ENCODE measurements at regions not wholly inside any gene's neighbourhood (a gene's known extent, or its start where the extent isn't known, plus 50 kb on each side); places are given as distances from the start of the nearest gene placed in this dataset.

DNA sequence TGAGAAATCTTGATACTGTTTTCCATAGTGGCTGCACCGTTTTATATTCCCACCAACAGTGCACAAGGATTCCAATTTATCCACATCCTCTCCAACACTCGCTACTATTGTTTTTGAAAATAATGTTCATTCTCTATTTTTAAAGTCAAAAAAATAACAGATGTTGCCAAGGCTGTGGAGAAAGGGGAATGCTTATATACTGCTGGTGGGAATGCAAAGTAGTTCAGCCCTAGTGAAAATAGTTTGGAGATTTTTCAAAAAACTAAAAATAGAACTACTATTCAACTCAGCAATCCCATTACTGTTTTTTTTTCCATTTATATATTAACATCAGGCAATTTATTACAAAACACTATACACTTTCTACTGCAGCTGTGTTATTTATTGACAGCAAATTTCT, 208.7 kb downstream of the CBLL2 start:
- ATAC-seq = no peak
- no peak for TF ChIP-seq CSDC2 (CRISPR knock-in tag; IDR thresholded peaks at IDR 0.05)
- TF ChIP-seq, protein P1, sequence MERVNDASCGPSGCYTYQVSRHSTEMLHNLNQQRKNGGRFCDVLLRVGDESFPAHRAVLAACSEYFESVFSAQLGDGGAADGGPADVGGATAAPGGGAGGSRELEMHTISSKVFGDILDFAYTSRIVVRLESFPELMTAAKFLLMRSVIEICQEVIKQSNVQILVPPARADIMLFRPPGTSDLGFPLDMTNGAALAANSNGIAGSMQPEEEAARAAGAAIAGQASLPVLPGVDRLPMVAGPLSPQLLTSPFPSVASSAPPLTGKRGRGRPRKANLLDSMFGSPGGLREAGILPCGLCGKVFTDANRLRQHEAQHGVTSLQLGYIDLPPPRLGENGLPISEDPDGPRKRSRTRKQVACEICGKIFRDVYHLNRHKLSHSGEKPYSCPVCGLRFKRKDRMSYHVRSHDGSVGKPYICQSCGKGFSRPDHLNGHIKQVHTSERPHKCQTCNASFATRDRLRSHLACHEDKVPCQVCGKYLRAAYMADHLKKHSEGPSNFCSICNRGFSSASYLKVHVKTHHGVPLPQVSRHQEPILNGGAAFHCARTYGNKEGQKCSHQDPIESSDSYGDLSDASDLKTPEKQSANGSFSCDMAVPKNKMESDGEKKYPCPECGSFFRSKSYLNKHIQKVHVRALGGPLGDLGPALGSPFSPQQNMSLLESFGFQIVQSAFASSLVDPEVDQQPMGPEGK (CRISPR knock-in tag; IDR thresholded peaks at IDR 0.05; ENCODE audit: borderline replicate concordance) = no peak
- no peak for TF ChIP-seq GLIS3 (CRISPR knock-in tag; IDR thresholded peaks at IDR 0.05)
- no peak for TF ChIP-seq ZNF8 (CRISPR knock-in tag; IDR thresholded peaks at IDR 0.05)
- TF ChIP-seq TOX (CRISPR knock-in tag; IDR thresholded peaks at IDR 0.05; ENCODE audit: borderline replicate concordance) = no peak
- TF ChIP-seq RARB (CRISPR knock-in tag; IDR thresholded peaks at IDR 0.05) = no peak
- TF ChIP-seq ISL1 (CRISPR knock-in tag; IDR thresholded peaks at IDR 0.05) = no peak
- no peak for TF ChIP-seq SNAI2 (CRISPR knock-in tag; IDR thresholded peaks at IDR 0.05)
- TF ChIP-seq ZFP30 (CRISPR knock-in tag; IDR thresholded peaks at IDR 0.05) = no peak
- no peak for TF ChIP-seq ZFP3 (CRISPR knock-in tag; IDR thresholded peaks at IDR 0.05)
- TF ChIP-seq ZC3H10 (CRISPR knock-in tag; IDR thresholded peaks at IDR 0.05) = no peak
- no peak for TF ChIP-seq OSR1 (CRISPR knock-in tag; IDR thresholded peaks at IDR 0.05)
- TF ChIP-seq, protein P2, sequence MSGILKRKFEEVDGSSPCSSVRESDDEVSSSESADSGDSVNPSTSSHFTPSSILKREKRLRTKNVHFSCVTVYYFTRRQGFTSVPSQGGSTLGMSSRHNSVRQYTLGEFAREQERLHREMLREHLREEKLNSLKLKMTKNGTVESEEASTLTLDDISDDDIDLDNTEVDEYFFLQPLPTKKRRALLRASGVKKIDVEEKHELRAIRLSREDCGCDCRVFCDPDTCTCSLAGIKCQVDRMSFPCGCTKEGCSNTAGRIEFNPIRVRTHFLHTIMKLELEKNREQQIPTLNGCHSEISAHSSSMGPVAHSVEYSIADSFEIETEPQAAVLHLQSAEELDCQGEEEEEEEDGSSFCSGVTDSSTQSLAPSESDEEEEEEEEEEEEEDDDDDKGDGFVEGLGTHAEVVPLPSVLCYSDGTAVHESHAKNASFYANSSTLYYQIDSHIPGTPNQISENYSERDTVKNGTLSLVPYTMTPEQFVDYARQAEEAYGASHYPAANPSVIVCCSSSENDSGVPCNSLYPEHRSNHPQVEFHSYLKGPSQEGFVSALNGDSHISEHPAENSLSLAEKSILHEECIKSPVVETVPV (CRISPR knock-in tag; IDR thresholded peaks at IDR 0.05) = no peak
- no peak for TF ChIP-seq ZNF70 (CRISPR knock-in tag; IDR thresholded peaks at IDR 0.05)

DNA sequence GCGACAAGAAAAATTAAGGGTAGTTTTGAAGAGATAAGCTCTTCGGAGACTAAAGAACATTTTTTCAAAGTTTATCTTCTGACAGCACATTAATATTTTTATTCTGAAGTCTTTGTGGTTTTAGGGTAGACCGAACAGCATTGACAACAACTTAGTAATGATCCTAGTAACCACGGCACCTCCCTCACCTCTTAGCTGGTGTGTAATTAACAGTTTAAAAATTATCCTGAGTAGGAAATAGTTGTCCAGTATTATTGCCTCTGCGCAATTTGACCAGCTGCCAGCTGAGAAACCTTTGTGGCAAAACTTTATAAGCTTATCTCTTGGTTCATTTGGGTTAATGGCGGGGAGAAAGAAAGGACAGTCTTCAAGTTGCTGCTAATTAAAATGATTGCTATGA, 213.6 kb downstream of the CBLL2 start:
- no peak for ATAC-seq
- TF ChIP-seq ZNF70 (CRISPR knock-in tag; IDR thresholded peaks at IDR 0.05) = no peak
- TF ChIP-seq, protein P3, sequence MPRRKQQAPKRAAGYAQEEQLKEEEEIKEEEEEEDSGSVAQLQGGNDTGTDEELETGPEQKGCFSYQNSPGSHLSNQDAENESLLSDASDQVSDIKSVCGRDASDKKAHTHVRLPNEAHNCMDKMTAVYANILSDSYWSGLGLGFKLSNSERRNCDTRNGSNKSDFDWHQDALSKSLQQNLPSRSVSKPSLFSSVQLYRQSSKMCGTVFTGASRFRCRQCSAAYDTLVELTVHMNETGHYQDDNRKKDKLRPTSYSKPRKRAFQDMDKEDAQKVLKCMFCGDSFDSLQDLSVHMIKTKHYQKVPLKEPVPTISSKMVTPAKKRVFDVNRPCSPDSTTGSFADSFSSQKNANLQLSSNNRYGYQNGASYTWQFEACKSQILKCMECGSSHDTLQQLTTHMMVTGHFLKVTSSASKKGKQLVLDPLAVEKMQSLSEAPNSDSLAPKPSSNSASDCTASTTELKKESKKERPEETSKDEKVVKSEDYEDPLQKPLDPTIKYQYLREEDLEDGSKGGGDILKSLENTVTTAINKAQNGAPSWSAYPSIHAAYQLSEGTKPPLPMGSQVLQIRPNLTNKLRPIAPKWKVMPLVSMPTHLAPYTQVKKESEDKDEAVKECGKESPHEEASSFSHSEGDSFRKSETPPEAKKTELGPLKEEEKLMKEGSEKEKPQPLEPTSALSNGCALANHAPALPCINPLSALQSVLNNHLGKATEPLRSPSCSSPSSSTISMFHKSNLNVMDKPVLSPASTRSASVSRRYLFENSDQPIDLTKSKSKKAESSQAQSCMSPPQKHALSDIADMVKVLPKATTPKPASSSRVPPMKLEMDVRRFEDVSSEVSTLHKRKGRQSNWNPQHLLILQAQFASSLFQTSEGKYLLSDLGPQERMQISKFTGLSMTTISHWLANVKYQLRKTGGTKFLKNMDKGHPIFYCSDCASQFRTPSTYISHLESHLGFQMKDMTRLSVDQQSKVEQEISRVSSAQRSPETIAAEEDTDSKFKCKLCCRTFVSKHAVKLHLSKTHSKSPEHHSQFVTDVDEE (CRISPR knock-in tag; IDR thresholded peaks at IDR 0.05) = no peak
- TF ChIP-seq BACH2 (CRISPR knock-in tag; IDR thresholded peaks at IDR 0.05; ENCODE audit: borderline replicate concordance) = no peak
- no peak for TF ChIP-seq ZFP30 (CRISPR knock-in tag; IDR thresholded peaks at IDR 0.05)
- TF ChIP-seq RARB (CRISPR knock-in tag; IDR thresholded peaks at IDR 0.05) = no peak

DNA sequence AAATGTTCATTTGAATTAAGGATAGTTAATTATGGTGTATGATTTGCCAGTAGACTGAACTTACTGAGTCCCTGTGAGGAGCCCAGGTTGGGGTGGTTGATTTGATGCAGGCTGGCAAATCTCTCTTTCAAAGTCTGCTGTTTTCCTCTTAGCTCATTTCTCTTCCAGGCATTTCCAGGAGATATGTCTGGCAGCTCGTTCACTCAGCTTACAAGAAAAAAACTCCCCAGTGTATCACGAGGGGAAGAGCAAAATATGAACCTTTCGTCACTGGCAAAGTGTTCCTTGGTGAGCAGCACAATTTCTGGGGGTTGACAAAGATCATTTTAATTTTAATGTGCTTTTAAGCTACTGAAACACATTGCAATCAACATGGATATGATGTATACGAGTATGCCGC, 244.2 kb downstream of the CBLL2 start:
- TF ChIP-seq RARB (CRISPR knock-in tag; IDR thresholded peaks at IDR 0.05) (no peak), ZNF70 (CRISPR knock-in tag; IDR thresholded peaks at IDR 0.05) (no peak), BACH2 (CRISPR knock-in tag; IDR thresholded peaks at IDR 0.05; ENCODE audit: borderline replicate concordance) (no peak), PPARA (CRISPR knock-in tag; IDR thresholded peaks at IDR 0.05; ENCODE audit: borderline replicate concordance) (no peak), OSR1 (CRISPR knock-in tag; IDR thresholded peaks at IDR 0.05) (no peak), ZNF565 (CRISPR knock-in tag; conservative IDR thresholded peaks at IDR 0.05; ENCODE audit: low read depth) (no peak)
- no peak for ATAC-seq

DNA sequence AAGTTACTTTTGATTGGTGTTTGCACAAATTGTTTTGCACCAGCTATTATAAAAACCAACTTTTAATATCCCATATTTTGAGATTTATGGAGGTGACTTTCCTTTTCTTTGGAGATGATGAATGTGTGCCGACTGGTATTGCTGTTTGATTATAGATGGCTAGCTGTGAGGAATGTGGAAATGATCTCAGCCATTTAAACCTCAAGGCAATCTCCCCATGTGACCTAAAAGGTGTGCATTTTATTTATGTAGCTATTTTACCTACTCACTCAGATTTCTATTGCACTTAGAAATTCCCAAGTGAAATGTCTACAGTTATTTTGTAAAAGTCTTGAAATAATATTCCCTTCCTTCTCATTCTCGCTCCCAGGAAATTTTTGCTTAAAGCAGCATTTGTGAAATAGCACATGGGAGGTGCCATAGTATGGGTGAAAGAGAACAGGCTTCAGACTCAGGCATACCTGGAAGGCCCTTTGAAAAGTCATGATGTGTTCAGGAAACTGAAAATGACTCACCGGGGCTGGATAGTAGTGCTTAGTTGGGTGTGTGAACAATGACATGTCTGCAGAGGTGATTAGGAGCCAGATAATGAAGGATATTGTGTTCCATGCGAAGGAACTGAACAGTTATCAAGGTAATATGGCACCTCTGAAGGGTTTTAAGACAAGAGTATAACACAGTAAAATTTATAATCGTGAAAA, 247.6 kb downstream of the CBLL2 start:
- no peak for ATAC-seq
- TF ChIP-seq, protein P4, sequence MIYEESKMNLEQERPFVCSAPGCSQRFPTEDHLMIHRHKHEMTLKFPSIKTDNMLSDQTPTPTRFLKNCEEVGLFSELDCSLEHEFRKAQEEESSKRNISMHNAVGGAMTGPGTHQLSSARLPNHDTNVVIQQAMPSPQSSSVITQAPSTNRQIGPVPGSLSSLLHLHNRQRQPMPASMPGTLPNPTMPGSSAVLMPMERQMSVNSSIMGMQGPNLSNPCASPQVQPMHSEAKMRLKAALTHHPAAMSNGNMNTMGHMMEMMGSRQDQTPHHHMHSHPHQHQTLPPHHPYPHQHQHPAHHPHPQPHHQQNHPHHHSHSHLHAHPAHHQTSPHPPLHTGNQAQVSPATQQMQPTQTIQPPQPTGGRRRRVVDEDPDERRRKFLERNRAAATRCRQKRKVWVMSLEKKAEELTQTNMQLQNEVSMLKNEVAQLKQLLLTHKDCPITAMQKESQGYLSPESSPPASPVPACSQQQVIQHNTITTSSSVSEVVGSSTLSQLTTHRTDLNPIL (CRISPR knock-in tag; IDR thresholded peaks at IDR 0.05; ENCODE audit: low read depth) = no peak
- TF ChIP-seq OSR1 (CRISPR knock-in tag; IDR thresholded peaks at IDR 0.05) = no peak
- TF ChIP-seq, protein P5, sequence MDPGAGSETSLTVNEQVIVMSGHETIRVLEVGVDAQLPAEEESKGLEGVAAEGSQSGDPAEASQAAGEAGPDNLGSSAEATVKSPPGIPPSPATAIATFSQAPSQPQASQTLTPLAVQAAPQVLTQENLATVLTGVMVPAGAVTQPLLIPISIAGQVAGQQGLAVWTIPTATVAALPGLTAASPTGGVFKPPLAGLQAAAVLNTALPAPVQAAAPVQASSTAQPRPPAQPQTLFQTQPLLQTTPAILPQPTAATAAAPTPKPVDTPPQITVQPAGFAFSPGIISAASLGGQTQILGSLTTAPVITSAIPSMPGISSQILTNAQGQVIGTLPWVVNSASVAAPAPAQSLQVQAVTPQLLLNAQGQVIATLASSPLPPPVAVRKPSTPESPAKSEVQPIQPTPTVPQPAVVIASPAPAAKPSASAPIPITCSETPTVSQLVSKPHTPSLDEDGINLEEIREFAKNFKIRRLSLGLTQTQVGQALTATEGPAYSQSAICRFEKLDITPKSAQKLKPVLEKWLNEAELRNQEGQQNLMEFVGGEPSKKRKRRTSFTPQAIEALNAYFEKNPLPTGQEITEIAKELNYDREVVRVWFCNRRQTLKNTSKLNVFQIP (CRISPR knock-in tag; IDR thresholded peaks at IDR 0.05; ENCODE audit: borderline replicate concordance, low read depth) = no peak
- TF ChIP-seq, protein P2 (CRISPR knock-in tag; IDR thresholded peaks at IDR 0.05) = no peak
- TF ChIP-seq RARB (CRISPR knock-in tag; IDR thresholded peaks at IDR 0.05) = no peak
- TF ChIP-seq BACH2 (CRISPR knock-in tag; IDR thresholded peaks at IDR 0.05; ENCODE audit: borderline replicate concordance) = no peak
- TF ChIP-seq TOX (CRISPR knock-in tag; IDR thresholded peaks at IDR 0.05; ENCODE audit: borderline replicate concordance) = no peak
- TF ChIP-seq ZFP3 (CRISPR knock-in tag; IDR thresholded peaks at IDR 0.05) = no peak
- TF ChIP-seq SNAI2 (CRISPR knock-in tag; IDR thresholded peaks at IDR 0.05) = no peak
- no peak for TF ChIP-seq ESRRG (CRISPR knock-in tag; IDR thresholded peaks at IDR 0.05)
- TF ChIP-seq ZNF8 (CRISPR knock-in tag; IDR thresholded peaks at IDR 0.05) = no peak
- no peak for TF ChIP-seq PPARA (CRISPR knock-in tag; IDR thresholded peaks at IDR 0.05; ENCODE audit: borderline replicate concordance)
- TF ChIP-seq ARNTL (CRISPR knock-in tag; IDR thresholded peaks at IDR 0.05; ENCODE audit: borderline replicate concordance, low read depth) = no peak
- TF ChIP-seq ZC3H10 (CRISPR knock-in tag; IDR thresholded peaks at IDR 0.05) = no peak
- no peak for TF ChIP-seq ZNF70 (CRISPR knock-in tag; IDR thresholded peaks at IDR 0.05)
- TF ChIP-seq, protein P1 (CRISPR knock-in tag; IDR thresholded peaks at IDR 0.05; ENCODE audit: borderline replicate concordance) = no peak
